Vagina (tissue), 2 donors: ENCODE measurements at regions not wholly inside any gene's neighbourhood (a gene's known extent, or its start where the extent isn't known, plus 50 kb on each side); places are given as distances from the start of the nearest gene placed in this dataset.
"Not testable (repeated sequence)": the region's sequence is repeated elsewhere in the genome, so short reads cannot be mapped to it uniquely, and the experiment has no call there.

Source experiments
- DNase-seq, 2 donors: peaks; one replicate each; pipeline ENCODE4 v3.0.0-alpha.2; 2017; ENCODE audit errors: extremely low spot score in 2 of 2
- H3K27ac ChIP-seq: fragments of 200-600 bp; sonication (generic); one replicate; pipeline ENCODE4 v1.5.1; 2019
- H3K27me3 ChIP-seq: fragments of 200-600 bp; sonication (generic); one replicate; pipeline ENCODE4 v1.5.1; 2019
- H3K36me3 ChIP-seq, 2 donors: fragments of 200-600 bp; sonication (generic); one replicate each; pipeline ENCODE4 v1.5.1; 2017 to 2019
- H3K4me1 ChIP-seq: fragments of 200-600 bp; sonication (generic); one replicate; pipeline ENCODE4 v1.5.1; 2019
- H3K4me3 ChIP-seq, 2 donors: fragments of 200-600 bp; sonication (generic); 1 replicate in 1 of 2; 2 replicates in 1 of 2; pipeline ENCODE4 v1.5.1; 2016 to 2019
- H3K9me3 ChIP-seq: fragments of 200-600 bp; sonication (generic); one replicate; pipeline ENCODE4 v1.5.1; 2019
- CTCF ChIP-seq, 3 experiments: fragments of 450-650 bp in 2 of 3; fragments of 200-600 bp in 1 of 3; sonication (generic) in 1 of 3; IDR thresholded peaks; one replicate each; pipeline ENCODE4 v1.5.1; 2017 to 2019; ENCODE audit warnings: antibody characterized with exemption in 3 of 3, mild to moderate bottlenecking in 2 of 3, moderate library complexity in 2 of 3
- POLR2A ChIP-seq, 2 donors: fragments of 450-650 bp; IDR thresholded peaks; one replicate each; pipeline ENCODE4 v1.6.1; 2017; ENCODE audit warnings: antibody characterized with exemption in 2 of 2, mild to moderate bottlenecking in 2 of 2, moderate library complexity in 2 of 2
- POLR2AphosphoS5 ChIP-seq, 2 donors: sonication (generic); formaldehyde crosslinking; IDR thresholded peaks; one replicate each; pipeline ENCODE4 v1.9.0; 2017; ENCODE audit warnings: antibody characterized with exemption in 2 of 2, mild to moderate bottlenecking in 2 of 2, low read depth in 1 of 2; ENCODE audit not compliant: insufficient read depth in 1 of 2
- intact Hi-C: fragments of 100-400 bp; cut with DNase I; formaldehyde crosslinking; loops from one replicate; pipeline ENCODE4 v1.15.1; 2023

GRCh38 chr16:29154676-29155121 is 169.8 kb downstream of the LAT start:
- DNase-seq, result no peak
- TF ChIP-seq POLR2AphosphoS5 (IDR thresholded peaks at IDR 0.05; ENCODE audit: insufficient read depth in 1 of 2, low read depth in 1 of 2) (no peak), CTCF (IDR thresholded peaks at IDR 0.05) (no peak), POLR2A (IDR thresholded peaks at IDR 0.05) (no peak)
- Histone ChIP-seq H3K27ac (peak overlapping the region; percentile 84), H3K36me3 (no peaks in the 10 kb centered on the region), H3K9me3 (no peaks in the 10 kb centered on the region), H3K27me3 (no peaks in the 10 kb centered on the region), H3K4me1 (peaks cover 25% of the 10 kb centered on the region), H3K4me3 (no peak overlapping the region)
- intact Hi-C loops, result no loop called here

GRCh38 chr16:29154088-29154487 is 169.2 kb downstream of the LAT start:
- no peak for TF ChIP-seq CTCF (IDR thresholded peaks at IDR 0.05)
- no peak for TF ChIP-seq POLR2A (IDR thresholded peaks at IDR 0.05)
- TF ChIP-seq POLR2AphosphoS5 (IDR thresholded peaks at IDR 0.05; ENCODE audit: insufficient read depth in 1 of 2, low read depth in 1 of 2), result no peak
- H3K9me3 ChIP-seq, result no peaks in the 10 kb centered on the region
- peaks cover 25% of the 10 kb centered on the region for H3K4me1 ChIP-seq
- no peak overlapping the region for H3K4me3 ChIP-seq
- intact Hi-C loops, result no loop called here
- peak overlapping the region; percentile 84 for H3K27ac ChIP-seq
- no peaks in the 10 kb centered on the region for H3K27me3 ChIP-seq
- no peak for DNase-seq
- no peaks in the 10 kb centered on the region for H3K36me3 ChIP-seq

- H3K36me3 ChIP-seq, H3K9me3 ChIP-seq, H3K27ac ChIP-seq, DNase-seq, H3K27me3 ChIP-seq, intact Hi-C loops, H3K4me3 ChIP-seq: not testable (repeated sequence)
- peaks cover 25% of the 10 kb centered on the region for H3K4me1 ChIP-seq
These were observed 168.5 kb downstream of the LAT start for GRCh38 chr16:29153307-29153706.

- H3K9me3 ChIP-seq, H3K27ac ChIP-seq, DNase-seq, intact Hi-C loops, H3K4me3 ChIP-seq, H3K36me3 ChIP-seq, H3K27me3 ChIP-seq: not testable (repeated sequence)
- H3K4me1 ChIP-seq, result peaks cover 19% of the 10 kb centered on the region
These were observed 167.7 kb downstream of the LAT start for GRCh38 chr16:29152544-29153031.

GRCh38 chr16:29151317-29151716 is 166.5 kb downstream of the LAT start:
- TF ChIP-seq POLR2A (IDR thresholded peaks at IDR 0.05), result no peak
- TF ChIP-seq CTCF (IDR thresholded peaks at IDR 0.05), result no peak
- no peak for TF ChIP-seq POLR2AphosphoS5 (IDR thresholded peaks at IDR 0.05; ENCODE audit: insufficient read depth in 1 of 2, low read depth in 1 of 2)
- intact Hi-C loops, result no loop called here
- Histone ChIP-seq H3K4me3 (no peak overlapping the region), H3K27me3 (no peaks in the 10 kb centered on the region), H3K36me3 (no peaks in the 10 kb centered on the region), H3K4me1 (peaks cover 9% of the 10 kb centered on the region), H3K27ac (no peak overlapping the region), H3K9me3 (no peaks in the 10 kb centered on the region)
- no peak for DNase-seq

- H3K27me3 ChIP-seq, H3K36me3 ChIP-seq, H3K27ac ChIP-seq, DNase-seq, intact Hi-C loops, H3K4me1 ChIP-seq, H3K9me3 ChIP-seq, H3K4me3 ChIP-seq: not testable (repeated sequence)
These were observed 165.1 kb downstream of the LAT start for GRCh38 chr16:29149912-29150311.

GRCh38 chr16:29148867-29149272 is 164.0 kb downstream of the LAT start:
- TF ChIP-seq POLR2AphosphoS5 (IDR thresholded peaks at IDR 0.05; ENCODE audit: insufficient read depth in 1 of 2, low read depth in 1 of 2), result no peak
- no peak for TF ChIP-seq POLR2A (IDR thresholded peaks at IDR 0.05)
- TF ChIP-seq CTCF (IDR thresholded peaks at IDR 0.05), result no peak
- intact Hi-C loops, result no loop called here
- Histone ChIP-seq H3K27ac (no peak overlapping the region), H3K4me3 (no peak overlapping the region), H3K9me3 (no peaks in the 10 kb centered on the region), H3K4me1 (no peaks in the 10 kb centered on the region), H3K27me3 (no peaks in the 10 kb centered on the region), H3K36me3 (no peaks in the 10 kb centered on the region)
- DNase-seq, result no peak
